ENCODE measurements at regions not wholly inside any gene's neighbourhood (a gene's known extent, or its start where the extent isn't known, plus 50 kb on each side); places are given as distances from the start of the nearest gene placed in this dataset.
A peak's percentile ranks its signal among the peaks of the same experiment; 100 is the strongest.
"Not testable (repeated sequence)": the region's sequence is repeated elsewhere in the genome, so short reads cannot be mapped to it uniquely, and the experiment has no call there.

DNA sequence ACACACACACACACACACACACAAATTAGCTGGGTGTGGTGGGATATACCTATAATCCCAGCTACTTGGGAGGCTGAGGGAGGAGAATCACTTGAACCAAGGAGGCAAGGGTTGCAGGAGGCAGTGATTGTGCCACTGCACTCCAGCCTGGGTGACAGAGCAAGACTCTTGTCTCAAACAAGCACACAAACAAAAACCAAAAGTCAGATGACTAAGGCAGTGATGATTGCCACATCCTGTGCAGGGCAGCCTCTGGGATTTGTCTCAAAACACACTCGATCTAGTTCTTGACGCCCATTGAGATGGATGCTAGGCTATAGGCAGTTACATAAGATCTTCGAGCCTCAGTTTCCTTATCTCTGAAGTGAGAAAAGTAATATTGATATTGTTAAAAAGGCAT, 183.1 kb upstream of the NOTCH2NLA start:
- not testable (repeated sequence) for DNase-seq (ENCODE audit: low read depth)

DNA sequence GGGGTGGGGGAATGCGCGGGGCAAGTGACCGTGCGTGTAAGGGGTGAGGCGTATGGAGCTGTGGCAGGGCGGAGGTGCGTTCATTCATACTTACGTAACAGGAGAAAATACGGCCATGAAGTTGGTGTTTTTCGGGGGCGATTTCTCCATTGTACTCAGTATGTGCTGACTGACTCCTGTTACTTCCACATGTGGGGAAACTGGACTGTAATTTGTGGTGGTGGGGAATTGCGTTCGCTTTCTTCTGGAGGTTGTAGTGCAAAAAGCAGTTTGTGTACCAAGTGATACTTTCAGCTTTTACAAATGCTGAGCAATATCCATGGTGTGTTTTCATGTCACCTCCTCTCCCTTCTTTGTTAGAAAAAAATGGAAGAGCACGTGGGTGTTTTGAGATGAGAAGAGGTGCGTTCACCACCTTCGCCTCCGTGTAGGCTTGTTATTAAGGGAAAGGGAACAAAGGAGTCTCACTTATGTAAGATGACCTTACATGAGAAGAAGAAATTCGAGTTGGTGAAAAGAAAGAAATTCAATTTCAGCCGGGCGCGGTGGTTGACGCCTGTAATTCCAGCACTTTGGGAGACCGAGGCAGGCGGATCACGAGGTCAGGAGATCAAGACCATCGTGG, 181.1 kb upstream of the NOTCH2NLA start:
- DNase-seq (ENCODE audit: low read depth) = not testable (repeated sequence)

DNA sequence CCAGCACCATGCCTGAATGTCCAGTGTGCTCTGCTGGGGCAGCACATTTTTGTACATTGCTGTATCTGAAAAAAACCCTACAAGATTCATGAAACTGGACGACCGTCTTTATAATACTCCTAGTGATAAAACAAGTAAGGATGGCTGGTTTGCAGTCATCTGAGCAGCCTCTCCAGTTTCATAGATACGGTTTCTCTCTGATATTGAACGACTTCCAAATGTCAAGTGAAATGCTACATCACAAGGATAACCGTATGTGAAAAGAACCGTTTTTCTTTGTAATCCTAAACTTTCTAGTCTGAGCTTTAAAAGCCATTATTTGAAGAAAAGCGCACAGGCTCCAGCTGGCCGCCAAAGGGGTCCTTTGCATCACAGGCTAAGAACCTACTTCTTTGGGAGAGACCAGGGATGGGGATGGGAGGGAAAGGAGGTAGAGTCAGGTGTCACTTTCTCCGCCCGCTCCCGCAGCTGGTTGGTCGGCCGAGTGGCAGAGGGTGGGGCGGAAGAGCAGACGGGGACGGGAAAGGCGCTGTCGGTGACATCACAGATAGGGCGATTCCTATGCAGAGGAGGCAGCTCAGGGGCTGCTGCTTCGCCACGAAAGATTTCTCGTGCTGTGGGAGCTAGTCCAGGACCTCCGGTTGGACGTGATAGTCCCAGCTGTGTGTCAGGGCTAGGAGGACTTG, 180.4 kb upstream of the NOTCH2NLA start:
- DNase-seq (ENCODE audit: low read depth) = not testable (repeated sequence)

DNA sequence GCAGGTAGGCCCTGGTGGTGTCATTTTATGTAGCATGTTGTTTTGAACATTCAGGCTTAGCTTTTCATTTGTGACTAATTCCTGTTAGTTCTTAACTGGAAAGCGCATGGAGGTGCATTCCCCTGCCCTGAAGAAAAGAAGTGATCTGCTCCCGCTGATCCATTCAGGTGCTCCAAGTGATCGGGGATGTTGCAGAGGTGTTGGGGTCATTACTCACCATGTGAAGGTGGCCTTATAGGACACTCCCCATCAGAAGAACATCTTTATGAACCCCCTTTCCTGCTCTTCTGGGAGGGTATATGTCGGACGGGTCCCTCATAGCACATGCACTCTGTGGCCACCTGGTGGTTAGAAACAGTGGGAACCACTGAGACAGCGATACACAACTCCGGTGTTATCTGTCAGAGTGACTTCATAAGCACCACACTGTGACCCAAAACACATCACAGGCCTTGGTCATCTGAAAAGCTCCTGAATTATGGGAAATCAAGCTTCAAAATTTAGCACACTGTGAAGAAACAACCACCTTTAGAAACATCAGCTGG, 172.5 kb upstream of the NOTCH2NLA start:
- not testable (repeated sequence) for DNase-seq (ENCODE audit: low read depth)

DNA sequence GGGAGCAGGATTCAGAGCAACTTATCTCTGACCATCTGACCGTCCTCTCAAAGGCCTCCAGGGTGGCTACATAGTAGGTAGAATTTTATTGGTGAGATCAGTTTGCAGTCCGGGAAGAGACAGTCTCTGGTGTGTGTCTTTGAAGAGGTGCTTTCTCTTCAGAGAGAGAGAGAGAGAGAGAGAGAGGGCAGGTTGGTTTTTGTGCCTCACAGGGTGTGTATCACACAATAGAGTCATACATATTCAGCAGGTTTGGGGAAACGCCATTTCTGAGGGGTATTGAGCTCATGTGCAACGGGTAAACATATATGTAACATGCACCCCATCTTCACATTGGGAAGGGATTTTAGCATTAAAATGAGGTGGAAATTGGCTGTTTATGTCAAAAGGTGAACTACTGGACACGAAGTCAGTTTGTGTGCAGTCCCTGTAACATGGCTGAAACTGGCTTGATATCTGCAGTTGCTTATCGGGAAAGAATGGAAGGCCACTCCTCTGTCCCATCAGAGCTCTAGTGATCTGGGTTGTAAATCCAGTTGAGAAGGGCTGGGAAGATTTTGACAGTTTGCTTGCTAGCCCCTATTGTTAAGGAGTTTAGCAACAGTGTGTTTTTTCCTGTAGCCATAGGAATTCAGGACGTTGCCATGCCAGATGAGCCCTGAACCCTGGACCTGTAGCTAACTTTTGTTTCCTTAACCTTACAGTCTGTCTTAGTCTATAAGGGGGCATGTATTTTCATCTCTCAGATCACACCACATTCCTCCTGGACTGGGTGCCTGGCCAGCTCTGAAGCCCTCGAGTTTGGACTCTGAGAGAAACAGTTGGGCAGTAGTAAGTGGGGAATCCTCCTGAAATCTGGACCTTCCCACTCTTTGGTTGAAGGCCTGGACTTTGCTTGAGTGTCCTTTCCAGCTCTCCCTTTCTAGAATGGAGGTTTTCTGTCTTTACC, 171.6 kb upstream of the NOTCH2NLA start:
- not testable (repeated sequence) for DNase-seq (ENCODE audit: low read depth)

DNA sequence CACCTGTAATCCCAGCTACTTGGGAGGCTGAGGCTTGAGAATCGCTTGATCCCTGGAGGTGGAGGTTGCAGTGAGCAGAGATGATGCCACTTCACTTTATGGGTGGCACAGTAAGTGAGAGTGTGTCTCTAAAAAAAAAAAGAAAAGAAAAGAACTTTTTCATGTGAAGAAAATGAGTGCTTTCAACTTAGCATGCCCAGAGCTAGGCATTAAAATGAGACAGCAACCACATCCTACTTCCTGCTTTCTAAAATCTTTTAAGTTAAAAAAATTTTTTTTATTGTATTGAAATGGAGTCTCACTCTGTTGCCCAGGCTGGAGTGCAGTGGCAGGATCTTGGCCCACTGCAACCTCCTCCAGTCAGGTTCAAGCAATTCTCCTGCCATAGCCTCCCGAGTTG, 170.4 kb upstream of the NOTCH2NLA start:
- not testable (repeated sequence) for DNase-seq (ENCODE audit: low read depth)

DNA sequence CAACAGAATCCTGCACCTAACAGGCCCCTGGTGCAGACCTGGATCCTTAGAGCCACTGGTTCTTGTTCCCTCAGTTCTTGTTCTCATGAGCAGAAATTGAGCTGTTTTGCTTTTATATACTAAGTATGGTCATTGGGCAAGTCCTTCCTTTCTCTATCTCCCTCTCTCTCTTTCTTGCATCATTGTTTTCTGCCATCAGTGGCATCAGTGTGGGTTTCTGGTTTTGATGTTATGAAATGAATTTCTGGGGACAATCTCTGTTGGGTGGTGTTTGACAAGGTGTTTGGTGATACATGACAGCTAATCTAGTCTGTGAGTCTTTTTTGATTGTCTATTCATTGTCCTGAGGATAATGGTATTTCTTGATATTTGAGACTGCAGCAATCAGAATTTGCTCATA, 168.0 kb upstream of the NOTCH2NLA start:
- not testable (repeated sequence) for DNase-seq (ENCODE audit: low read depth)

DNA sequence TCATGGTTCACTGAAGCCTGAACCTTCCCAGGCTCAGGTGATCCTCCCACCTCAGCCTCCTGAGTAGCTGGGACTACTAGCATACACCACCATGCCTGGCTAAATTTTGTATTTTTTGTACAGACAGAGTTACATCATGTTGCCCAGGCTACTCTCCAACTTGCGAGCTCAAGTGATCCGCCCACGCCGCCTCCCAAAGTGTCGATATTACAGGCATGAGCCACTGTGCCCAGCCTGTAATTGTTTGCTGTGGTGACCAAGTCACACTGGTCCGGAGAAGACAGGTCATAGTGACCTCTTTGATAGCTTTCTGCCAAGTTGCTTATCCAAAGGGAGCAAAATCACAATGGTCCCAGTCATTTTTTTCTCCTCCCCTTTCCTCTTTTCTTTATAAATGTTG, 167.4 kb upstream of the NOTCH2NLA start:
- DNase-seq (ENCODE audit: low read depth) = not testable (repeated sequence)

DNA sequence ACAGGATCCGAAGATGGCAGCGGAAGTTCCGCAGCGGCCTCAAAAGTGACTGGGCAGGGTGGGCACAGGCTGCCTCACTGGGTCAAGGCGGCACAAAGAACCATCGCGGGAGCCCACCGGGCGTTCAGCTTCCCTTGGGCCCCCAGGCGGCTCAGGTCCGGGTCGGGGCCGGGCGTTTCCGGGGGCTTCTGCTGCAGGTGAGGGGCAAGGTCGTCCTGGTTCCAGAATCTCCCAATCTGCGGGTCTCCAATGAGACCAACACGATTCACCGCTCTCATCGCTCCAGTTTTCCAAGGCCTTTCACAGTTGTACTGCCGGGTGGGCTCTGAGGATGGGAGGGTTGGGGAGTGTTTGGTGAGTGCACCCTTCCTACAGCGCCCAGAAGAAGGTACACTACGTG, 165.0 kb upstream of the NOTCH2NLA start:
- DNase-seq (ENCODE audit: low read depth) = not testable (repeated sequence)

DNA sequence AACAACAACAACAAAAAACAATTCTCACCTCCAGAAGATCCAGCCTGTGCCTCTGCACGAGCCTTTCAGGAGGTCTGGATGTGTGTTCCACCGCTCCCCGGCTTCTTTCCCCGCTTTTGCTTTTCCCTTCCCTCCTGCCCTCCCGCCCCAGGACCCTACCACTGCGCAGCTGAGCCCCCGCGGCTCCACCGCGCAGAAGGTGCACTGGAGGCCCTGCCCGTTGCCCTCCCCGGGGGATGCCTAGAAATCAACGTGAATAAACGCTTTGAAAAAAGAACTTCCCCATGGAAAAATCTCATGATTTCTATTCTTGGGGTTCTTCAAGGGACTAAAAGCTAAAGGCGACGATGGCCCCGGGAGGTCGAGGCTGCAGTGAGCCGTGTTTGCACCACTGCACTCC, 164.3 kb upstream of the NOTCH2NLA start:
- DNase-seq (ENCODE audit: low read depth) = not testable (repeated sequence)

DNA sequence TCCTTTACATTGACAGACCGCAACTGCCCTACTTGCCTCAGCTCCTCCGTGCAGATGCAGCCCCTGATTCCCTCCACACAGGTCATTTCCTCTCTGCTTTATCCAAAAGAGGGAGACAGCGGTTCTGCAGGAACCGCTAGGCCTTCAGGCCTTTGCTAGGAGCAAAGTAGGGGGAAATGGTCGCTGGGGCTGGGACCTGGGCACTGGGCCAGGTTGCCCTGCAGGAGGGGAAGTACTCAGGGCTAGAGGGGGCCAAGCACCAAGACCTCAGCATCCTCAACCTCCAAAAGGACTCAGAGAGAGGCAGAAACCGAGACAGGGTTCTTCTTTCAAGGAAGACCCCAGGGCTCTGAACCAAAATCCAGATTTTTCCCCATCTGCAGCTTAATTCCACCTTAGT, 160.4 kb upstream of the NOTCH2NLA start:
- not testable (repeated sequence) for DNase-seq (ENCODE audit: low read depth)

DNA sequence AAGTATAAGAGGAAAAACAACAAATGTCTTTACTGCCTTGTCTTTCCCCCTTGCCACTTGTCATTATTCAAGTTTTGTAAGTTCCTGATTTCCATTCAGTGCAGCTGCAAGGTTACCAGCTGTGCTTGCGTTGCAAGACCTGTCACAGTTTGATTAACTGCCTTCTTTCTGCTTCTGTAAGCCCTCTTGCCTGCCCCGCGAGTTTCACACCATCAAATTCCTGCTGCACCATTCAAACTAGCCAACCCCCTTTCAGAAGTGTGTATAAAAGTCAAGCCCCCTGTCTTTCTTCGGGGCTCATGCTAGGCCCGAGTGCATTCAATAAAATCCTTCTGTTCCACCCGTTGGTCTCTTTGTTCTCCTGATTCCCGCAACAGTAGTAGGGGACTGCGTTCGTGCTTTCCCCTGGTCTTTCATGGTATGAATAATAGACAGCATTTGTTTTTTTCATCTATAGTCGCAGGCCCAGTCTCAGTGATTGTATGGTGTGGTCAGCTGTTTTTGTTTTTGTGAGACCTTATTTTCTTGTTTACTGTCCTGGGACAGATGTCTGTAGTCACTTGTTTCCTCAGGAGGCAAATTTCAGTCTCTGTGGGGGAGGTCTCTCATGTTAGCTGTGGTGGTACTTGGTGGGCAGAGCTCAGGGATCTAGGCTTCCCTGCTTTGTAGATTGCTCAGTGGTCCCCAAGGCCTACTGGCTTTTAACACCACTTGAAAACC, 159.1 kb upstream of the NOTCH2NLA start:
- not testable (repeated sequence) for DNase-seq (ENCODE audit: low read depth)

DNA sequence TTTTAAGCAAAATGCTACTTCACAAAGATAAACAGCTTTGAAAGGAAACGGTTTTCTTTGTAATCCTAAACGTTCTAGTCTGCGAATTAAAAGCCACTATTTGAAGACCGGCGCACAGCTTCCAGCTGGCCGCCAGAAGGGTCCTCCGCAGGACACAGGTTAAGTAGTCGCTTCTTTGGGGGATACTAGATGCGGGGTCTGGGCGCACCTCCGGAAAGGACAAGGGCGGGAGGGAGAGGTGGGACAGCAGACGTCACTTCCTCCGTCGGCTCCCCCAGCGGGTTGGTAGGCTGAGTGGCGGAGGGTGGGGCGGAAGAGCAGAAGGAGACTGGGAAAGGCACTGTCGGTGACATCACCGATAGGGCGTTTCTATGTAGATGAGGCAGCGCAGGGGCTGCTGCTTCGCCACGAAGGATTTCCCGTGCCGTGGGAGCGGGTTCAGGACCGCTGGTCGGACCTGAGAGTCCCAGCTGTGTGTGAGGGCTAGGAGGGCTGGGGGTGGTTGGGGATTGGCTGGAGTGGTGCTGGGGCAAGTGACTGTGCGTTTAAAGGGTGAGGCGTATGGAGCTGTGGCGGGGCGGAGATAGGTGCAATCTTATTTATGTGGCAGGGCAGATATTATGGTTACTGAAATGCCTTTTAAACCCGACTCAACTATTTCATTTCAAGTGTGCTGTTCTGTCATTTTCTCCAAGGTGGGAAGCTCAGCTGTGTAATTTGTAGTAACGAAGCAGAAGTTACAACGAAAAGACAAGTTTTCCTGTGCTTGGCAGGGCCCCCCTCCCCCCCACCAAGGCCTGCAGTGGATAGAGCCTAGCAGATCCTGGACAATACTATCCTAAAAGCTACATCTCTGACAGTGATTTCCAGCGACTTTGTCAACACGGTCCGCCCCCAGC, 158.3 kb upstream of the NOTCH2NLA start:
- DNase-seq (ENCODE audit: low read depth) = peak; percentile 56

DNA sequence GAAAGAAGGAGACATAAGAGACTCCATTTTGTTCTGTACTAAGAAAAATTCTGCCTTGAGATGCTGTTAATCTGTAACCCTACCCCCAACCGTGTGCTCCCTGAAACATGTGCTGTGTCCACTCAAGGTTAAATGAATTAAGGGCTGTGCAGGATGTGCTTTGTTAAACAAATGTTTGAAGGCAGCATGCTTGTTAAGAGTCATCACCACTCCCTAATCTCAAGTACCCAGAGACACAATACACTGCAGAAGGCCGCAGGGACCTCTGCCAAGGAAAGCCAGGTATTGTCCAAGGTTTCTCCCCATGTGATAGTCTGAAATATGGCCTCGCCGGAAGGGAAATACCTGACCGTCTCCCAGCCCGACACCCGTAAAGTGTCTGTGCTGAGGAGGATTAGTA, 152.4 kb upstream of the NOTCH2NLA start:
- DNase-seq (ENCODE audit: low read depth) = not testable (repeated sequence)

DNA sequence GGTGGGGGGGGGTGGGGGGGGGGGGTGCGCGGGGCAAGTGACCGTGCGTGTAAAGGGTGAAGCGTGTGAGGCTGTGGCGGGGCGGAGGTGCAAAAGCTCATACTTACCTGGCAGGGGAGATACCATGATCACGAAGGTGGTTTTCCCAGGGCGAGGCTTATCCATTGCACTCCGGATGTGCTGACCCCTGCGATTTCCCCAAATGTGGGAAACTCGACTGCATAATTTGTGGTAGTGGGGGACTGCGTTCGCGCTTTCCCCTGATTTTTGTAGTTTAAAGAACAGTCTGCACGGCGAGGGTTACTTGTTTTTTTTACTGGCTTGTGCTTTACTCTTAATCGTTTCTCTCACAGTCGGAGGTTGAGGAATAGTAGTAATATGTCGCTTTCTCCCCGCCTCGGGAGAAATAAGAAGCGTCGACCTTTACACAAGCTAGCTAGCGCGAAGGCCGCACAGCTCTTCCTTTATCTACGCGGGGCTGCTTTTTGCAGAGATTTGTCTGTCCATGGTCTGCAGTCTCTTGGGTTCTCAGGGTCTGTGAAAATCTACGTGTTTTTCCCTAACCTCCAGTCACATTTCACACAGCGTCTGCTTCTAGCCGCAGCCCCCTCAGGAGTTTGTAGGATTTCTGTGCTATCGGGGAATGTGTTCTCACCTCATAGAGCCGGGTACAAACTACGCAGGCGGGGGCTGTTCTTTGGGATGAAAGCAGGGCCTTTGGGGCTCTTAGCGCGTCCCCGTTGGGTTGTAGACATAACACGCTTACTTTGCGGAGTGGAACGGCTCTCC, 148.1 kb upstream of the NOTCH2NLA start:
- peak; percentile 54 for DNase-seq (ENCODE audit: low read depth)

DNA sequence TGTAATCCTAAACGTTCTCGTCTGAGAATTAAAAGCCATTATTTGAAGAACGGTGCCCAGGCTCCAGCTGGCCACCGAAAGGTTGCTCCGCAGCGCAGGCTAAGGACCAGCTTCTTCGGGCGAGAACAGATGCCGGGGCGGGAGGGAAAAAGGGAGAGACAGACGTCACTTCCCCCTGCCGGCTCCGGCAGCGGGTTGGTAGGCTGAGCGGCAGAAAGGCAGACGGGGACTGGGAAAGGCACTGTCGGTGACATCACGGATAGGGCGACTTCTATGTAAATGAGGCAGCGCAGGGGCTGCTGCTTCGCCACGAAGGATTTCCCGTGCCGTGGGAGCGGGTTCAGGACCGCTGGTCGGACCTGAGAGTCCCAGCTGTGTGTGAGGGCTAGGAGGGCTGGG, 147.5 kb upstream of the NOTCH2NLA start:
- DNase-seq (ENCODE audit: low read depth) = peak; percentile 76

DNA sequence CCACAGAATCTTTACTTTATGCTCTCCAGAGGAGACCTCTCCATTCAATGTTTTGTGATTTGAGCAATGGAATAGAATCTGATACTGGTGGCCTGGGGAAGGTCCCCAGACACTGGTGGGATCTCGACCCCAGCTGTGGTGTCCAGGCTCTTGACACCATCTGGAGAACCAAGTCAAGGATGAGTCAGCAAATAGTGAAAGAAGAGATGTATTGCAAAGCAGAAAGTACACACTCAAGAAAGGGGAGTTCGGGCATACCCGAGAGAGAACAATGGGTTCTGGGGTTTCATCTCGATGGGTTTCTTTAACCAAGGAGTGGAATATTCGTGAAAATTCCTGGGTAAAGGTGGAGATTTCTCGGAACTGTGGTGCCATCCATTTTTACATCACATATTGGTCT, 146.3 kb upstream of the NOTCH2NLA start:
- DNase-seq (ENCODE audit: low read depth) = not testable (repeated sequence)

DNA sequence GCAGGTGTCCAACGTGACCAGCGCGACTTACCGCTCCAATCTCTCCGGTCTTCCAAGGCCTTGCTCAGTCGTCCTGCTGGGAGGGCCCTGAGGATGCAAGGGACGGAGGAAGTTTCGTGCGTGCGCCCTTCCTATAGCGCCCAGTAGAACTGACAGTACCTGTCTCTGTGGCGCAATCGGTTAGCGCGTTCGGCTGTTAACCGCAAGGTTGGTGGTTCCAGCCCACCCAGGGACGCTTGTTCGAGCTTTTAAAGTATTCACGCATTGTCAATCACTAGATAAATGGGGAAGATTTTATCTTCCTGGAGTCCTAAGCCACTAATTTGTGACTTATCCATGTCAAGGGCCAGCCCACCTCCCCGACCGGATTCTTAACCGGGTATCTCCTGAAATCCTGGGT, 141.1 kb upstream of the NOTCH2NLA start:
- peak; percentile 40 for DNase-seq (ENCODE audit: low read depth)

DNA sequence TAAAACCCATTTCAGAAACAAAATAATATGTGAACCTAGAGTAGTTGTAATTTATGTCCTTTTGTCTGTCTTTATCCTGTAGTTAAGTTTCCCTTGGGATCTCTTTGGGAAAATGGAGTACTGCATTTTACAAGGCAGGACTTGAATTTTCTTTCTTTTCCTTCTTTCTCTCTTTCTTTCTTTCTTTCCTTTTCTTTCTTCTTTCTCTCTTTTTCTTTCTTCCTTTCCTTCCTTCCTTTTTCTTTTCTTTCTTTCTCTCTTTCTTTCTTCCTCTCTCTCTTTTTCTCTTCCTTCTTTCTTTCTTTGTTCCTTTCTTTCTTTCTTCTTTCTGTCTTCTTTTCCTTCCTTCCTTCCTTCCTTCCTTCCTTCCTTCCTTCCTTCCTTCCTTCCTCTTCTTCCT, 126.6 kb upstream of the NOTCH2NLA start:
- not testable (repeated sequence) for DNase-seq (ENCODE audit: low read depth)

DNA sequence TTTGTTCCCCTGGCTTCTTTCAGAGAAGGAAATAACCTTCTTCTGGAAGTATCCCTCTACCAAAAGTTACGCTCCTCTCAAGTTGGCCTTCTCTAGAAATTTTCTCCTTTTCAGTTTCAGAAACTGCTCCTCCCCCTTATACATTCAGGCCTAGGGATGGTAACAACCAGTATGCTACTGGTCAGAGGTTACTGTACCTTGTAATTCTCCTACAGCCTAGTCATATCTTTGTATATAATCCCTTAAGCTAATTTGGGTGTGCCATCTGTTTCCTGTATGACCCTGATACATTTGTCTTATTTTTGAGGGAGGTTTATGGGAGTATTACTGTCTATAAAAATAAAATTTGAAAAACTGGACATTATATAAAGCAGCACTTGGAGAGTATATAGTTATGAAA, 98.0 kb upstream of the NOTCH2NLA start:
- DNase-seq (ENCODE audit: low read depth) = not testable (repeated sequence)

Measured in stimulated activated CD8-positive, alpha-beta memory T cell treated with anti-CD3 and anti-CD28 coated beads, Interleukin-4, amount 100 ng/mL, for 24 hours (primary cell).